GM23338 (cell line): ENCODE measurements at regions not wholly inside any gene's neighbourhood (a gene's known extent, or its start where the extent isn't known, plus 50 kb on each side); places are given as distances from the start of the nearest gene placed in this dataset.

Experiments
- CTCF ChIP-seq, 2 experiments: fragments of 200-600 bp in 1 of 2; sonication (generic) in 1 of 2; conservative IDR thresholded peaks; 2 replicates each; pipeline versions ENCODE4 v1.5.1 to v1.6.1; 2016 to 2017; ENCODE audit warnings: antibody characterized with exemption in 2 of 2, low read depth in 2 of 2, mild to moderate bottlenecking in 2 of 2, moderate library complexity in 1 of 2
- EZH2 ChIP-seq: fragments of 200-600 bp; sonication (generic); IDR thresholded peaks from one replicate; pipeline ENCODE4 v1.8.0; 2017; ENCODE audit warnings: antibody characterized with exemption, mild to moderate bottlenecking, low read depth; ENCODE audit not compliant: unreplicated experiment
- EZH2phosphoT487 ChIP-seq: fragments of 200-600 bp; sonication (generic); IDR thresholded peaks from one replicate; pipeline ENCODE4 v1.8.1; 2018; ENCODE audit warnings: antibody characterized with exemption; ENCODE audit not compliant: unreplicated experiment
- NANOG ChIP-seq: IDR thresholded peaks from 2 replicates; pipeline ENCODE4 v1.6.1; 2016; ENCODE audit warnings: antibody characterized with exemption, borderline replicate concordance

DNA sequence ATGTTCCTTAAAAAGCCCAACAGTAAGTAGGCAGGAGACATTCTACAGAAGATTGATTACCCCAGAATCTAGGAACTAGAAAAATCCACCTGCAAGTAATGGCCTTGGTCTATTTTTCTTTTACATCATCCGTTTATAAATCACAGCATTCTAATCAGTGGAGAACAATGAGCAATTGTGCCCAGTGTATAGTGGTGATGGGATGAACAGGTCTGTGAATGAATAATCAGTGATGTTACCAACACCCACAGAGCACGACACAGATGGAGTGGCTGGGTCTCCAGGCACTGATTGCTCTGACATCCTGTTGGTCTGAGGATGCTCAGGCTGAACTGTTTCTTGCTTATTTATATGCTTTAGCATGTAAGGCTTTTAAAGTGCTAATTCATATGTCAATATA lies 1251.2 kb upstream of the CDH8 start:
- TF ChIP-seq CTCF (conservative IDR thresholded peaks at IDR 0.05; ENCODE audit: low read depth in 2 of 2) (no peak), EZH2 (no peak), NANOG (no peak), EZH2phosphoT487 (no peak)
